ENCODE measurements at regions not wholly inside any gene's neighbourhood (a gene's known extent, or its start where the extent isn't known, plus 50 kb on each side); places are given as distances from the start of the nearest gene placed in this dataset.

DNA sequence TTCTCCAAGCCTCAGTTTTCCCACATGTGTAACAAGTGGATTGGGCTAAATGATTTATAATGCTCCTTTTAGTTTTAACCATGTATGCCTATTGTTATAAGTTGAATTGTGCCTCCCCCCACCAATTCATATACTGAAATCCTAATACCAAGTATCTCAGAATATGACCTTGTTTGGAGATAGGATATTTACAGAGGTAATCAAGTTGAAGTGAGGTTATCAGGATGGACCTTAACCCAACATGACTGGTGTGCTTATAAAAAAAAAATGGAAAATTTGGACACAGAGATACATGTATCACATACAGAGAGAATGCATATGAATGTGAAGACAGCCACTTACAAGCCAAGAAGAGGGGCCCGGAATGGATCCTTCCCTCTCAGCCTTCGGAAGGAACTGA is 117.9 kb upstream of the HABP2 start:
- TF ChIP-seq, protein P1, sequence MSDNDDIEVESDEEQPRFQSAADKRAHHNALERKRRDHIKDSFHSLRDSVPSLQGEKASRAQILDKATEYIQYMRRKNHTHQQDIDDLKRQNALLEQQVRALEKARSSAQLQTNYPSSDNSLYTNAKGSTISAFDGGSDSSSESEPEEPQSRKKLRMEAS (IDR thresholded peaks at IDR 0.05): no peak
- TF ChIP-seq CEBPB (IDR thresholded peaks at IDR 0.05; ENCODE audit: low read depth) (no peak), SRF (IDR thresholded peaks at IDR 0.05; ENCODE audit: low read depth) (no peak), POLR2A (IDR thresholded peaks at IDR 0.05; ENCODE audit: borderline replicate concordance, extremely low read depth, insufficient read depth, insufficient read length) (no peak)
- TF ChIP-seq, protein P2, sequence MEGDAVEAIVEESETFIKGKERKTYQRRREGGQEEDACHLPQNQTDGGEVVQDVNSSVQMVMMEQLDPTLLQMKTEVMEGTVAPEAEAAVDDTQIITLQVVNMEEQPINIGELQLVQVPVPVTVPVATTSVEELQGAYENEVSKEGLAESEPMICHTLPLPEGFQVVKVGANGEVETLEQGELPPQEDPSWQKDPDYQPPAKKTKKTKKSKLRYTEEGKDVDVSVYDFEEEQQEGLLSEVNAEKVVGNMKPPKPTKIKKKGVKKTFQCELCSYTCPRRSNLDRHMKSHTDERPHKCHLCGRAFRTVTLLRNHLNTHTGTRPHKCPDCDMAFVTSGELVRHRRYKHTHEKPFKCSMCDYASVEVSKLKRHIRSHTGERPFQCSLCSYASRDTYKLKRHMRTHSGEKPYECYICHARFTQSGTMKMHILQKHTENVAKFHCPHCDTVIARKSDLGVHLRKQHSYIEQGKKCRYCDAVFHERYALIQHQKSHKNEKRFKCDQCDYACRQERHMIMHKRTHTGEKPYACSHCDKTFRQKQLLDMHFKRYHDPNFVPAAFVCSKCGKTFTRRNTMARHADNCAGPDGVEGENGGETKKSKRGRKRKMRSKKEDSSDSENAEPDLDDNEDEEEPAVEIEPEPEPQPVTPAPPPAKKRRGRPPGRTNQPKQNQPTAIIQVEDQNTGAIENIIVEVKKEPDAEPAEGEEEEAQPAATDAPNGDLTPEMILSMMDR (IDR thresholded peaks at IDR 0.05 in 2 of 3, conservative IDR thresholded peaks at IDR 0.05 in 1 of 3; ENCODE audit: borderline replicate concordance in 1 of 3, insufficient read depth in 1 of 3, low read depth in 2 of 3, low read length in 2 of 3): no peak
